ENCODE measurements at regions not wholly inside any gene's neighbourhood (a gene's known extent, or its start where the extent isn't known, plus 50 kb on each side); places are given as distances from the start of the nearest gene placed in this dataset.

DNA sequence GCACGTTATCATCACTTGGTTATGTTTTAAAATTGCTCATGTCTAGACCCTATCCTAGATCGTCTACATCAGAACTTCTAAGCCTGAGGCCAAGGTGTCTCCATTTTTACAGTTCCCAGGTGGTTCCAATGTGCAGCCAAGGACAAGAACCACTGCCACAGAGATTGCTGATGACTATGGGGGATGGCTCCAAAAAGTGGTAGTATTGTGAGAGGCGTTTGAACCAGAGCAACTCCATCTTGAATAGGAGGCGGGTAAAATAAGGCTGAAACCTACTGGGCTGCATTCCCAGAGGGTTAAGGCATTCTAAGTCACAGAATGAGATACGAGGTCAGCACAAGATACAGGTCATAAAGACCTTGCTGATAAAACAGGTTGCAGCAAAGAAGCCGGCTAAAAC is 195.6 kb upstream of the FOXN2 start:
- H3K4me1 ChIP-seq (ENCODE audit: control insufficient read depth in 1 of 2, insufficient read depth in 2 of 2, low read length in 2 of 2), result peaks cover 8 to 10% of the 10 kb centered on the region in 2 experiments
- DNase-seq (ENCODE audit: low read depth, low spot score) (no peak), ATAC-seq (no peak)
- ChIA-PET CTCF (no interaction called here), POLR2A (no interaction called here), RAD21 (ENCODE audit: low non-redundant PET in 1 of 2, low total read pairs in 2 of 2, uncharacterized antibody in 2 of 2, unreplicated experiment in 2 of 2) (no interaction called here)
- intact Hi-C loops (cut with micrococcal nuclease), result no loop called here
- no peaks in the 10 kb centered on the region for H3K79me2 ChIP-seq (ENCODE audit: insufficient read depth, low read length)
- TF ChIP-seq CEBPB (IDR thresholded peaks at IDR 0.05; ENCODE audit: low read depth), result no peak
- no peaks in the 10 kb centered on the region for H3K9me3 ChIP-seq (ENCODE audit: control insufficient read depth in 1 of 2, insufficient read depth in 1 of 2, low read depth in 1 of 2, low read length in 2 of 2)
- no peak overlapping the region for H2AFZ ChIP-seq (ENCODE audit: low read depth, low read length, poor library complexity, severe bottlenecking)
- no peaks in the 10 kb centered on the region for H3K27me3 ChIP-seq (ENCODE audit: insufficient read depth, low read length)
- H3K9ac ChIP-seq (ENCODE audit: low read length), result no peak overlapping the region
- BruUV-seq (replicated peaks), result no TSS peak
- no peak overlapping the region for H3K27ac ChIP-seq (ENCODE audit: low read depth, low read length)
- H4K20me1 ChIP-seq (ENCODE audit: insufficient read depth), result no peaks in the 10 kb centered on the region
- no peaks in the 10 kb centered on the region for H3K9me2 ChIP-seq (ENCODE audit: insufficient read depth)
- no peaks in the 10 kb centered on the region for H3K36me3 ChIP-seq (ENCODE audit: control insufficient read depth in 1 of 2, insufficient read depth in 2 of 2, low read length in 2 of 2)
- H3K4me3 ChIP-seq (replicated peaks in 1 of 2; ENCODE audit: low read depth in 1 of 2, low read length in 2 of 2), result no peak overlapping the region
- no peak overlapping the region for H3K4me2 ChIP-seq (ENCODE audit: low read length)

DNA sequence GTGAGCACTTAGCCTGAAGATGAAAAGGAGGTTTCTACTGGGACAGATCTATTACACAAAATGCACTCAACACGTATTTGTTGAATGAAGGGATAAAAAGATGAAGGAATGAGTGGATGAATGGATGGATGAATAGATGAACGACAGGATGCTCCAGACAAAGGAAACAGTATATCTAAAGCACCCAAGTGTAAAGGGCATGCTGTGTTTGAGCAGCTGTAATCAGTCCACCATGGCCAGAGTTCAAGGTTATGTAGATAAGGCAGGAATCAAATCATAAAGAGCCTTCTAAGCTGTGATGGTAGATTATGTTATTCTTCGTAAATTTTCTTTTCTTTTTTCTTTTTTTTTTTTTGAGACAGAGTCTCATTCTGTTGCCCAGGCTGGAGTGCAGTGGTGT is 194.4 kb upstream of the FOXN2 start:
- ChIA-PET RAD21 (ENCODE audit: low non-redundant PET in 1 of 2, low total read pairs in 2 of 2, uncharacterized antibody in 2 of 2, unreplicated experiment in 2 of 2) (no interaction called here), CTCF (no interaction called here), POLR2A (no interaction called here)
- intact Hi-C loops (cut with micrococcal nuclease), result no loop called here
- no TSS peak for BruUV-seq (replicated peaks)
- Histone ChIP-seq H3K36me3 (ENCODE audit: control insufficient read depth in 1 of 2, insufficient read depth in 2 of 2, low read length in 2 of 2) (no peaks in the 10 kb centered on the region), H3K4me1 (ENCODE audit: control insufficient read depth in 1 of 2, insufficient read depth in 2 of 2, low read length in 2 of 2) (no peaks in the 10 kb centered on the region), H3K9me2 (ENCODE audit: insufficient read depth) (no peaks in the 10 kb centered on the region), H3K79me2 (ENCODE audit: insufficient read depth, low read length) (no peaks in the 10 kb centered on the region), H3K9ac (ENCODE audit: low read length) (no peak overlapping the region), H3K4me2 (ENCODE audit: low read length) (no peak overlapping the region), H3K9me3 (ENCODE audit: control insufficient read depth in 1 of 2, insufficient read depth in 1 of 2, low read depth in 1 of 2, low read length in 2 of 2) (no peaks in the 10 kb centered on the region), H3K4me3 (replicated peaks in 1 of 2; ENCODE audit: low read depth in 1 of 2, low read length in 2 of 2) (no peak overlapping the region), H2AFZ (ENCODE audit: low read depth, low read length, poor library complexity, severe bottlenecking) (no peak overlapping the region), H3K27ac (ENCODE audit: low read depth, low read length) (no peak overlapping the region), H4K20me1 (ENCODE audit: insufficient read depth) (no peaks in the 10 kb centered on the region), H3K27me3 (ENCODE audit: insufficient read depth, low read length) (no peaks in the 10 kb centered on the region)
- TF ChIP-seq CEBPB (IDR thresholded peaks at IDR 0.05; ENCODE audit: low read depth) (no peak), POLR2A (IDR thresholded peaks at IDR 0.05; ENCODE audit: borderline replicate concordance, extremely low read depth, insufficient read depth, insufficient read length) (no peak), SP1 (IDR thresholded peaks at IDR 0.05; ENCODE audit: low read depth) (no peak), ZNF274 (IDR thresholded peaks at IDR 0.05; ENCODE audit: low read depth, low read length) (no peak), YY1 (IDR thresholded peaks at IDR 0.05; ENCODE audit: extremely low read depth, insufficient replicate concordance, low read depth, low read length) (no peak), FOSL1 (IDR thresholded peaks at IDR 0.05; ENCODE audit: low read depth) (no peak), EGR1 (IDR thresholded peaks at IDR 0.05; ENCODE audit: low read depth) (no peak)
- DNase-seq (ENCODE audit: low read depth, low spot score) (no peak), ATAC-seq (no peak)
